NCI-H460 (cell line): ENCODE measurements at regions not wholly inside any gene's neighbourhood (a gene's known extent, or its start where the extent isn't known, plus 50 kb on each side); places are given as distances from the start of the nearest gene placed in this dataset.

Experiments used
- DNase-seq: peaks from one replicate; pipeline ENCODE4 v3.0.0-alpha.2; 2016; ENCODE audit warnings: low read depth; ENCODE audit errors: extremely low read depth

DNA sequence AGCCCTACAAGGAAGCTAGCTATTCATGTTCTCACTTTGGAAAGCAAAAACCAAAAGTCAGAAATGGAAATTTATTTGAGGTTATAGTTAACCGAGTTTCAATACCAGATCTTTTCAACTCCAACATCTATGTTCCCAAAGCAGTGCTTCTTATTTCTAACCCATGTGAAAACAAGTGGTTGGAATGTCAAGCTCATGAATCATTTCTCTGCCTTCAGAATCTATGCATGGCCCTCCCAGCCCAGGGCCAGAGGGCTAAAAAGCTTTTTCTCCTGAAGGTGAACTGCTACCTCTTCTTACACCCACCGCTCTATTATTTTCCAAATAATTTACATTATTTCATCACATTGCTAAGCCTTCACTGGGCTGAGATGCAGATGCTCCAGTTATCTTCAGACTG, 158.4 kb downstream of the SP3 start:
- no peak for DNase-seq

DNA sequence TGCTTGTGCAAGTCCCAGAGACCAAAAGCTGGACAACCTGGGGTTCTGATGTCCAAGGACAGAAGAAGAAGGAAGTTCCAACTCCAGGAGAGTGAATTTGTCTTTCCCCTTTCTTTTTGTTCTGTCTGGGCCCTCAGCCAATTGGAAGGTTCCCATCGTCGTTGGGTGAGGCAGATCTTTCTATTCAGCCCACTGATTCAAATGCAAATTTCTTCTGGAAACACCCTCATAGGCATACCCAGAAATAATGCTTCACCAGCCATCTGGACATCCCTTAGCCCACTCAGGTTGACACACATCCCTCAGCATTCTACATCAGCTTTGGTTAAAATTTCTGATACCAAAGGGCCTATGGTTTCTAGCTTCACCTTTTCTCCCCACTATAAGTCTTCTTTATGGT, 156.5 kb downstream of the SP3 start:
- no peak for DNase-seq

DNA sequence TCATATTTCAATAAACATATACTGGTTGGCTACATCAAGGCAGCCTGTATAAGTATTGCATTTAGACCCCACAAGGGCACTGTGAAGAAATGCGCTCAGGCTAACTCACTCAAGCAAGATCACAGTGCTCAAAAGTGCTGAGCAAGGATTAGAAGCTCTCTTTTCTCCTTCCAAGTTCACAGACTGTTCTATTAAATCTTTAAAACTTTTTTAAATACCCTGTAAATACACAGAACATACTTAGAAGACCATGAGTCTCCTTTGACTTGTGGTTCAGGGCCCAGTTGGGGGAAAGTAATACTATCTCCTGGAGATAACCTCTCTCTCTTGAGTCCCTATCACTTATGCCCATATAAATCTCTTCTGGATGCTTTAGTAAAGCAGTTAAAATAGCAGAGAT, 152.9 kb downstream of the SP3 start:
- DNase-seq, result no peak

DNA sequence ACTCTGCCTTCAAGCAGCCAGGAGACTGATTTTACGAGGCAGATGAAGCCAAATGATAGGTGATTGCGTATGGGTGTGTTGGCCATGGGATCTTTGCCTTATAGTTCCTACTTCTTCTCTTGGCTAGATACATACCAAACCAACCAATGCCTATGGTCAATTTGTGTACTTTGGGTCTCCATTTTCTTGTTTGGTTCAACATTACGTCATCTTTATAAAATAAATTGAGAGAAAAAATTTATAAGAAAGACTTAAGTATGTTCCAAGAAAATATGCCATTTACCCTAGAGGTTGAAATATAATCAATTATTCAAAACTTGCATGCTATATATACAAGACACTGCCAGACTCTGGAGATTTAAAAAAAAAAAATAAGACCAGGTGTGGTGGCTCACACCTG, 150.9 kb downstream of the SP3 start:
- no peak for DNase-seq

DNA sequence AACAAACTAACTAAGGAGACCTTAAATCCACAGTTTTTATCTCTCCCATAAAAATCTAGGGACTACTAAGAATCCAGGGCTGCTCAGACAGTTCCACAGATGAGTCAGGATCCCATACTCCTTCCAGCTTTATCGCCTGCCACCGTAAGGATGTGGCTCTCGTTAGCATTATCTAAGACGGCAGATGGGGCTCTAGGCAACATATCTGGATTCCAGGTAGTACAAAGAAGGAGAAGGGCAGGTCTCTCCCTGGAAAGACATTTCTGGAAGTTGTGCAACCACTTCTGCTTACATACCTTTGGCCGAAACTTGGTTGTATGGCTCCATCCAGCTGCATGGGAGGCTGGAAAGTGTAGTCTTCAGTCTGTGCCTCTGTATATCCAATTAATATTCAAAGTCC, 149.4 kb downstream of the SP3 start:
- DNase-seq, result no peak

DNA sequence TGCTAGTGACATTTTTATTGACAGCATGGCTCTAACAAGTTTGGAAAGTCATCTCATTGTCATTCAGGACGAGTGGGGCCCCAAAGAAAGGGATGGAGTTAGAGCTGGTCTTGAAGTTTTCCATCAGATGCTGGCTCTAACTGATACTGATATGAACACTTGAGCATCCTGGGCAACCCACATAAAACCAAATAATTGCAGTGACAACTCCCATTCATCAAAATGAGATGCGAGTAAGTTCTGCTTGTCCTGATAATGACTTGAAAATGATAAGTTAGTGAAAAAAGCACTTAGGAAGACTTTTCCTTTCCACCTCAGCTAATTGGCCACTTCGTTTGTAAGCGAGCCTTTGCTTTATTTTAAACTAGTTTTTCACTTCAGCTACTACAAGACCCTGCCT, 147.6 kb downstream of the SP3 start:
- no peak for DNase-seq

DNA sequence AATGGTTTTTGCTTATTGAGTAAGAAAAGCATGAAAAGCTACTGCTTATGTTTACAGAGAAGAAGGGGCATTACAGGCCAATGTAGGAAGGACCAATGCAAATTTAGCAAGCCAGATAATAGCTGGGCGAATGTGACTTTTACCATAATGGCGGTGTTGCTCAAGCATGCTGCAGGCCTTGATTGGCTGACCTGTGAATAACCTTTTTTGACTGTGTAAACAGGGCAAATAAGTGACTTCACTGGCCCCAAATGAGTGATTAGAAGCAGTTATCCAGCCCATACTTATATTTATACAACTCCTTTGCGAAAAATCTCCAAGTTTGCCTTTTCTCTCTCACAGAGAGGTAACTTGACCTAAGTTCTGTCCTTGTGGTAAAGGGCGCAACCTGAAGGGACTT, 146.9 kb downstream of the SP3 start:
- no peak for DNase-seq

DNA sequence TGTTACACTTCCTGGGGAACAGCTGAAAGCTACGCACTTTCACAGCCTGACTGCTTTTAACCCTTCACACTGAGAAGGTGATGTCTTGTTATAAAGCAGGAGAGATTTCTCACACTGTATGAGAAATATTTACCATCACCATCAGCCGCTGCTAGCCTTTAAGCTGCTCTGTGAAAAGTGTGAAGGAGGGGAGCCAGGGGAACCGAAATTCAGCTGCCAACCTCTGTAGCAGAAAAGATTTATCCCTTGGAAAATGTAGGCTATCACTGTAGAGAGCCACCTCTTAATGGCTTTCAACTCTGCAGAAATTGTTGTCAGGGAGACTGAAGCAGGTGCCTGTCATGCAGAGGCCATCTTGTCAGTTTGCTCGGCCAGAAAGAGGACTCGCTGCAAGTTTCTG, 145.3 kb downstream of the SP3 start:
- no peak for DNase-seq

DNA sequence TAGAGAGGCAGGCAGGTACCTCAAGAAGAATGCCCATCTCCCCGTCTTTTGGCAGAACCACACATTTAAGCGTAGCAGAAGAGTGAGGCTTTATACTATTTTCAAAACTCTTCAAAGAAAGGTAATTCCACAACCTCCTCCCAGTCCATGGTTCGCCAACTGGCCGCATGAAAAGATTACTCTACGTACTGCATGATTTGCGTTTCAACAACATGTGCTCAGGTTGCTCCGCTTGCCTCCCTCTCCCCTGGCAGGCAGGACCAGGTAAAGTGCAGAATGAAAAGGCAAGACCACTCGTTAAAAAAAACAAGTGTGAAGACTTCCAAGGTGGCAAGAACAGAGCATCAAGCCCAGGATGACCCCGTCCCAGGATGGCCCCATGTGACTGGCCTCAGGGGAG, 143.7 kb downstream of the SP3 start:
- DNase-seq, result no peak

DNA sequence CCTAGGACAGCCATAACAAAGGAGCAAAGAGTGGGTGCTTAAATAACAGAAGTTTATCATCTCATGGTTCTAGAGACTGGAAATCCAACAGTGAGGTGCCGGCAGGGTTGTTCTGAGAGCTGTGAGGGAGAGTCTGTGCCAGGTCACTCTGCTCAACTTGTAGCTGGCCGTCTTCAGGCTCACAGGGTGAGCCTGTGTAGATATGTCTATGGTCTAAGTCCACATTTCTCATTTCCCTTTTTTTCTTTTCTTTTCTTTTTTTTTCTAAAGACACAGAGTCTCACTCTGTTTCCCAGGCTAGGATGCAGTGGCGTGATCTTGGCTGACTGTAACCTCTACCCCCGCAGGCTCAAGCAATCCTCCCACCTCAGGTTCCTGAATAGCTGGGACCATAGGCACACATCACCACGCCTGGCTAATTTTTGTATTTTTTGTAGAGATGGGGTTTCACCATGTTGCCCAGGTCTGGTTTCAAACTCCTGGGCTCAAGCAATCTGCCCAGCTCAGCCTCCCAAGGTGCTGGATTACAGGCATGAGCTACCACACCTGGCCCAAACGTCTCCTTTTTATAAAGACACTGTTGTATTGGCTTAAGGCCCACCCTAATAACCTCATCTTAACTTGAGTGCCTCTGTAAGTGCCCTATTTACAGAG, 142.2 kb downstream of the SP3 start:
- no peak for DNase-seq

DNA sequence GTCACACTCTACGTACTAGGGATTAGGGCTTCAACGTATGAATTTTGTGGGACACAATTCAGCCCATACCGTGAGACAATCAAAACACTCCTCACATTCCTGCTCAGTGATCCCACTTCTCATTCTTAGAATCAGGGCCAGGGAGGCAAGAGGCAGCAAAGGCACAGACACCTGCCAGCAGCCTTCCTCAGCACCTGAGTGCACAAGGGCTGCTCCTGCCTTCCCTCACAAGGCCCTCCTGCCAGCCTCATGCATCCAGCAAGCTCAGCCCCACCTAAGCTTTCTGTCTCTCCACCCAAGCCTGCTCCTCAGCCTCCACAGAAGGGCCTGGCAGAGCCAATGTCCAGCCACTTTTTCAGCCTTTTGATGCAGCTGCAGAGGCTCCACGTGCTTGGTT, 141.6 kb downstream of the SP3 start:
- DNase-seq, result no peak

DNA sequence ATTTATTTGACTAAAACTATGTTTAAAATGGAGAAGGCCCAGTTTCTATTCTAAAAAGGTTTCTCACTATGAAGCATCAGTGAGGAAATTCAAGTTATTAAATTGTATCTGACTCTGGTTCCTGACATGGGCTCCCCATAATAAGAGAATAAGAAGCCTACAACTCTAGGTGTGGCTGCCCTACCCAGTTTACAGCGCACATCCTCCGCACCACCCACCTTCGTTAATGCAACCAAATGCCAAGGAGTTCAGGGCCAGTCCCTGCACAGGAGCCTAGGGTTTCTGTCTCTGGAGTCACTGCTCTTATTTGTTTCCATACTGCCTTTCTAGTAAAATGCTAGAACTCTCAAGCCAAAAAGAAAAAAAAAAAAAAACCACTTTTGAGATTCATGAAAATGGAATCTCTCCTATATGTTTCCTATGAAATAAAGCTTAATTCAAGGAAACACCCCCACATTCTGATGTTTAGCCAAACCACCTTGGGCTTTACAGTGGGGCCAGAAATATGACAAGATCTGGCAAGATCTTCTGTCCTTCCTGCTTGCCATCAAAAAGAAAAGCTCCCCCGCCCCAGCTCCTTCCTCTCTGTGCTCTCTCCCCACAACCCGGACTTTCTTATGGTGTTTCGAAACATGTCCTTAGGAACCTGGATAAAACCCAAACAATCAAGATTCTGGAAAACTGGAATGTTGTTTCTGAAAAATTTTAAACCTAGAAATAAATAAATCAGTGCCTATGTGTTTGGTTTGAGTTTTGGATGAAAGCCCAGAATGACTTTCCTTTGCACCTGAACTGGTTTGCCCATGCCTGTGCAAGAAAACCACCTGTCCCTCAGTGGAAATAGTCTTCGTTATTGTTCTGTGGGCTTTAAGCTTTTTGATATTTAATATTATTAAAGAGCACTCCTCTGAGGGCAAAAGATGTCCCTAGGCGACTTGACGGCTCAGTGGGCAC, 136.7 kb downstream of the SP3 start:
- DNase-seq, result no peak

DNA sequence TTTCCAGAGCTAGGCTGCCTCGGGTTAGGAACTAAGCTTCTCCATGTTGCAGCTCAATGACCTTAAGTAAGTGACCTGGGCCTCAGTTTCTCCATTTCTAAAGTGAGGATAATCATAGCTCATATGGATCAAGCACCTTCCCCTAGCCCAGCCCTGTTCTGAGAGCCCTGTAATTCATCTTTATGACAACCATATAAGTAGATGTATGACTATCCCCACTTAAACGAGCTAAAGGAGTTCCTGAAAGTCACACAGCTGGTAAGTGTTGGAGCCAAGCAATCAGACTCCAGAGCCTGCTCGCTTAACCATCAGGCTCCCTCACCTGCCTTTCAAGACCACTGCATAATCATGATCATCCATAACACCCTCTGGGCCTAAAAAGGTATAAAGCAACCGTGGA, 135.4 kb downstream of the SP3 start:
- DNase-seq, result no peak

DNA sequence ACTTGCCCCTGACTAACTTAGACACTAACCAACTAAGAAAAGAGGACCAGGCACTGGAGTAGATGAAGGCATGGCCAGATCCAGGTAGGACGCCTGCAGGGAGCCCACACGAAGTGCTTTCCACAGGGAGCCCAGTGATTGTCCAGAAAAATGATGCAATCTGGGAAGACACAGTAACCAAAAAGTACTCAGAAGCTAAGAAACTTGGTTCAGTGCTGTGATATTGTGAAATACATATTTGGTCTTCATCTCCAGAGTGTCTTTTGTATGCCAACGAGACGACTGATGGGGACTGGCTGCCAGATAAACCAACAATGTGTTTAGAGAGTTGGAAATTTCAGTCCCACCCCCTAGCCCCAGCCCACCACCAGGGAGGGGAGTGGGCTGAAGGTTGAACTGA, 135.0 kb downstream of the SP3 start:
- no peak for DNase-seq

DNA sequence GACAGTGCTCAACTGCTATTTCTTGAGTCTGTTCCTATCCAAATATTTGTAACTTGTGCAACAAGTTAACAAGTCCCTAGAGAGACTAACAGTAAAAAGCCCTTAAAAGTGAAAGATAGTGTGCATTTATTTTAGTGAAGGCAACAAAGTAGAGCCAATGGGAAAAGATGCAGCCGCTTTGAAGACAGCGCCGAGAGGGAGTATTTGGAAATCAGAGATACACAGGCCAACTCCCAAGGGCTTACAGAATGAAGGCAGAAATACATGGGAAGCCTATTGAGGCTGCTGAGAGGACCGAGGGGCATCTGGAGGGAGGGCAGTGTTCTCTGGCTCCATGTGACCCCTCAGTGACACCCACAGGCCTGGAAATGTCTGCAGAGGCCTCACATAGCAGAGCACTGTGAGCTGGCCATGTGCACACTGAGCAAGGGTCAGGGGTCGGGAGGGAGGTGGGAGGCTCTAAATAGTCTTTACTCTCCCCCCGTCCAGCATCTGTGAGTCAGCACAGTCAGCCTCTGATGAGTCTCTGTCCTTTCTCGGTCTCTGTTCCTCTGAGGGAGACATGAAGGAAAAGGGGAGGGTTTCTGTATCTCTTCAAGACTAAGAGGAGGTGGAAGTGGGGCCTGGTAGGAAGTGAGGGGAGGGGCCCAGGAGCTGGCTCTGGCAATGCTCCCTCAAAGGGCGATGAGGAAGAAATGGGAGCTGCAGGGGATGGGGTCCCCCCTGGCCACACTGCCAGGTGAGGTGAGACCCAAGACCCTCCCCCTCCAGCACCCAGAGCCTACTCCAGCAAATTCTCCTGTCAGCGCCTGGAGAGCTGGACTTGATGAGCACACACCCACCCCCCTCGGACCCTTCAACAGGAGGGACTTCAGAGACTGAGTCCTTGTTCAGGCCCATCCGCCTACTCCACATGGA, 133.6 kb downstream of the SP3 start:
- no peak for DNase-seq

DNA sequence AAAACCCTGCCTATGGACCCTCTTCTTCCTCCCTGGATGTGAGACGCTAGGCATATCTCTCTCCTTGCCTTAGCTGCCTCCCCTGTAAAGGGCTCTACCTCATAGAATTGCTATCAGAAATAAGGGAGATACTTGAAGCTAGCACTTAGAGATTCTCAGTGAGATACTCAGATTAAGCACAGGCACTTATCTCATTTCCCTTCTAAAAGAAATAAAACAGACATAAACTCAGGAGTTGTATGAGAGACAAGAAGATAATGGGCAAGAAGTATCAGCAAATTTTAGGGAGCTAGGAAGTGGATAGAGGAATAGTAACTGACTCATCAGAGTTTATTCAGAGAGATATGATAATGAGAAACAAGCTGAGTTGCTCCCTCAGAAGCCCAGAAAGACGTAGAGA, 131.0 kb downstream of the SP3 start:
- DNase-seq, result no peak

DNA sequence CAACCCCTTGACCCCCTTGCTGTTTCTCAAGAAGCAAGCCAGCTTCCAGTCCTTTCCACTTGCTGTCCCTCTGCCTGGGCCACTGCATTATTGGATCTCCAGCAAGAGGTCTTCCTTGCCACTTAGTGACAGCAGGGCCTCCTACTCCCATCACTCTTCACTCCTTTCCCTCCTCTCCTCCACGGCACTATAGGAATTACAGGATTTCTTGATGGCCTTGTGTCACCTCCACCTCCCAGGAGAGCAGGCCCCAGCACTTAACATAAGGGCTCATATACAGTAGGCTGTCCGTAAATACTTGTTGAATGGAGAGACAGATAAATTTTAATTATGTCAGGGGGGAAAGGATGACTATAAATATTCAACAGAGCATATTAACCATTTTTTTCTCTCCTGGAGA, 129.4 kb downstream of the SP3 start:
- no peak for DNase-seq

DNA sequence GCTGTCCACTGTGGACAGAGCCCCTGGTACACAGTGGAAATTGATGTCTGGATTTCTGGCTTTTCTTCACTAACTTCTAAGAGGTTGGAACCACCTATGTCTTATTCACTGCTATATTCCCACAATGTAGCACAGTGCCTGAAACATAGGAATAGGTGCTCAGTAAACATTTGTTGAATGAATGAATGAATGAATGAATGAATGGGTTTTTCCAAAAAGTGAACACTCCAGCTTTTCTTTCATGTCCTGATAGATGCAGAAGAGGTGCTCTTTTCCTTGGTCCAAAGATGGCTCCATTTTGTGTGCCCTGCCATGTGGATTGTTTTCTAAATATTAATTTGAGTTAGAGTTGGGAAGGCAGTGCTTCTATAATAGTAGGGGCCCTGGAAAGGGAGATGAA, 124.1 kb downstream of the SP3 start:
- no peak for DNase-seq

DNA sequence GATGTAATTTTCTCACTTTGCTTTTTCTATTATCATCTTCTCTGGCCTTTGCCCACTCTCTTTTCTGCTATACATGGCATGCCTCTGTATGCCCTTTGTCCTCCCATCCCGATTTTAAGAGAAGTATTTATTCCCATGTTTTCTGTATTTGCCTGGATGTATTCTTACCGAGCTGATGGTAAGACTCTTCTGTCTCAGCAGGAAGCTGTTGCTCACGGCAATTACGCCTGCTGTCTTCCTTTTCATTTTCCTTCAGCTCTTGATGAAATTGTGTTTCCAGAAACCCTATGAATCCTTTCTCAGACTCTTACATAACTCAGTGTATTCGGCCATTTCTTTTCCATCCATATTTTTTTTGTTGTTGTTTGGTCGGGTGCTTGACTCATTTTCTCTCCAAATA, 121.6 kb downstream of the SP3 start:
- no peak for DNase-seq

DNA sequence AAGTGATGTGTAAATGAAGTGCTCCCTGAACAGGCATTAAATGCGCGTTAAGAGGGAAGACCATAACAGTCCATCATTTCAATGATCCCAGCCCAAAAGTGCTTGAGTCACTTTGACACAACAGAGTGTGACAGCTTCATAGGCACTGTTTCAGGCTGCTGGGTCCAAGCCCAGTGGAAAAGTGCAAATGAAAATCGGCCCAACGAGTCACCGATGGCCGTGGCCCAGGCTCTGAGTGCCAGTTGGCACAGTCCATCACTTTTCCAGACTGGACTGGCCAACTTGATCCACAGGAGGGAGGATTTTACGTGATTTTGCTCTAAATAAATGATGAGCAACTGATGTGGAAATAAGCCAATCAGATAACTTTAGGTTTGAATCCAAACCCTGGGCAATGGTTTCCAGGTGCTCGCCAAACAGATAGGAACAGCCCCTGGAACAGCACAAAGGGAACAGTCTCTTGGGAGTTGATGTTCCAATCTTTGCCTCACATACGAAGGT, 114.0 kb downstream of the SP3 start:
- DNase-seq, result no peak

DNA sequence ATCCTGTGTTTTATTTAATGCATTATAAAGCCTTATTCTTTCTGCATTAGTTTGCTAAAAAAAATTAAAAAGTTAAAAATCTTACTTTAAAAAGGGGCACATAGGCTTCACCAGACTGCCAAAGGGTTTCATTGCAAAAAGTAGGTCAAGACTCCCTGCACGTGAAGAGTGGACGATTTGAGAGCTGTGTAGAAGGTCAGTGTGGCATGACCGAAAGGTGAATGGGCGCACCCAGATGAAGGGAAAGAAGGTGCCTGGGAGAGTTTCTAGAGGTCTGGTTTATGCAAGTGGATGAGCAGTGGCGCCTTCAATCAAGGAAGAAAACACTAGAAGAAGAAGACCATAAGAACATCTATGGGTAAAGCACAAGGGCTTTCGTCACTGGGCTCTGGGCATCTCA, 111.0 kb downstream of the SP3 start:
- DNase-seq, result no peak
